Fibroblast of mammary gland (primary cell): ENCODE measurements at regions not wholly inside any gene's neighbourhood (a gene's known extent, or its start where the extent isn't known, plus 50 kb on each side); places are given as distances from the start of the nearest gene placed in this dataset.

Source experiments
- DNase-seq: peaks from one replicate; pipeline ENCODE4 v3.0.0-alpha.2; 2010; ENCODE audit warnings: low read depth
- H3K4me3 ChIP-seq: 2 replicates; pipeline ENCODE4 v1.5.1; 2011; ENCODE audit warnings: low read depth, mild to moderate bottlenecking, low read length, moderate library complexity; ENCODE audit not compliant: control insufficient read depth
- CTCF ChIP-seq: conservative IDR thresholded peaks from 2 replicates; pipeline ENCODE4 v1.5.1; 2011; ENCODE audit warnings: low read depth, low read length, inconsistent platforms; ENCODE audit not compliant: control insufficient read depth, insufficient read depth

DNA sequence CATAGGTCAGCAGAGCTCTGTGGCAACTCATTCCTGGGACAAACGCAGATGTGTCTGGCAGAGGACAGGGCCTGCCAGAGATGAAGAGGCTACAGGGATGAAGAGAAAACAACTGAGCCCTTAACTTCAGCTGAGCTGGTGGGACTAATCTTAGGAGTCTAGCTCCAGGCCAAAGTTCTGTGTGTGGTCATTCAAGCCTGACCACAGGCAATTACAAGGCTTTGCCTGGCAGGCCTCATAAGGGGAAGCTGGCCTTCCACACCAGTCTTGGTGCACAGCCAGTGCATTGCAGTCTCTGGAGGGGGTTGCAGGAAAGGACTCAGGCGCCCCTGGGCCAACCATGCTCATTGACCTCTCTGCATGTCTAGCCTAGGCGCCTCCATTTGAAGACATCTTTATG is 127.6 kb upstream of the DAAM1 start:
- TF ChIP-seq CTCF: no peak
- H3K4me3 ChIP-seq: no peak overlapping the region
- DNase-seq: no peak

DNA sequence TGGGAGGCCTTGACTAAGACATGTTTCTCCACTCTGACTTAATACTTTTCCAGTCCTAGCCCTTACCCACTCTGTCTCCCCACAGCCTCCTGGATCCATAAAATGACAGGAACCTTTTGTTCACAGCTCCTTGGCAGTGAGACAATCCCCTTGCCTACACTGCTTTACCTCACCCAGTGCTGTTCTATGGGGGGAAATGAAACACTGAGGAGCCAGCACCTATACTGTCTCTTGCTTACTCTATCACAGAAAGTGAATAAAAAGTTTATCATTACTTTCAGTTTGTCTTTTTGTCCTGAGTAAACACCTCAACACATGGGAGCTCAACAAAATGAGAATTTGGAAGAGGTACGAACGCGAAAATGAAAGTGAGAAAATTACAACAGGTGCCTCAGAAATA is 127.2 kb upstream of the DAAM1 start:
- no peak for TF ChIP-seq CTCF
- no peak overlapping the region for H3K4me3 ChIP-seq
- no peak for DNase-seq

GRCh38 chr14:59063259-59063658 is 125.2 kb upstream of the DAAM1 start:
- no peak for TF ChIP-seq CTCF
- no peak for DNase-seq
- H3K4me3 ChIP-seq: no peak overlapping the region

GRCh38 chr14:59067127-59067894 is 121.2 kb upstream of the DAAM1 start:
- no peak for DNase-seq
- no peak for TF ChIP-seq CTCF
- no peak overlapping the region for H3K4me3 ChIP-seq

GRCh38 chr14:59069163-59069854 is 119.2 kb upstream of the DAAM1 start:
- DNase-seq: no peak
- no peak for TF ChIP-seq CTCF
- H3K4me3 ChIP-seq: no peak overlapping the region

DNA sequence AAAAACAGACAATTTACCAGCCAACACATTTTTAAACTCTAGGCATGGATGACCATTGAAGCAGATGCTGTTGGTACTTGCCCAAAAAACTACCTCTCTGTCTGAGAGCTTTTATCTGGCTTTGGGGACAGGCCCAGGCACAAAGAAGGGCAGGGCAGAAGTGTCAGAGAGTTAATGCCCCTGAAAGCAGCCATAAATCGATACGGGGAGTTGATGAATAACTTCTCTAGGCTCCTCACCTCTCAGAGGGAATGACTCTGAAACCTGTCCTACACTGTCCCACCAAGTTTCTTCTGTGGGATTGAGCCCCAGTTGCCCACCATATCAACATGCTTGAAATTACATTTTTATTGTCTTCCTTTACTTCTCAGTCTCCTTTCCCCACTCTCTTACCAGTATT is 113.0 kb upstream of the DAAM1 start:
- no peak for DNase-seq
- H3K4me3 ChIP-seq: no peak overlapping the region
- TF ChIP-seq CTCF: no peak

DNA sequence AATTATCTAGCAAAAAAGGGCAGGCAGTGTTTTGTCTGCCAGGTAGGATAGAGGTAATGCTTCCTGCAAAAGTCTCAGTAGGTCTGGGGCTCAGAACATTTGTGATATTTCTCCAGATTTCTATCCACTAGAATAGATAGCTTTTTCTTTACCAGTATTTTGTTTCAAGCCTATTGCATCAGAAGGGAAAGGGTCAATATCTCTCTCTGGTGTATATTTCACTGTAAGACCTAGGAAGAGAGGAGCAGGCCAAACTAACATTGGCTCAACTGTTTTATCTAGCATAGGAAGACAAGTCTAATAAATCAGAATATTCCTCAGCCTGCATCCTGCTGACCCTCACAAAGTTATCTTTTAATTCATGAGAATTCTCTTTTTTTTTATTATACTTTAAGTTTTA is 106.7 kb upstream of the DAAM1 start:
- no peak for DNase-seq
- no peak overlapping the region for H3K4me3 ChIP-seq
- no peak for TF ChIP-seq CTCF
